ENCODE measurements at regions not wholly inside any gene's neighbourhood (a gene's known extent, or its start where the extent isn't known, plus 50 kb on each side); places are given as distances from the start of the nearest gene placed in this dataset.

- no peak overlapping the region for H3K4me3 Mint-ChIP-seq
- no peak for DNase-seq (ENCODE audit: low spot score)
- no peaks in the 10 kb centered on the region for H3K27me3 Mint-ChIP-seq (ENCODE audit: low read depth)
- H3K4me1 Mint-ChIP-seq (ENCODE audit: low read depth) = no peaks in the 10 kb centered on the region
- H3K9me3 Mint-ChIP-seq = no peaks in the 10 kb centered on the region
- no peak overlapping the region for H3K27ac Mint-ChIP-seq
- H3K36me3 Mint-ChIP-seq (ENCODE audit: low read depth) = no peaks in the 10 kb centered on the region
Observed at GRCh38 chr2:220275454-220275853, 648.0 kb downstream of the SLC4A3 start.

DNA sequence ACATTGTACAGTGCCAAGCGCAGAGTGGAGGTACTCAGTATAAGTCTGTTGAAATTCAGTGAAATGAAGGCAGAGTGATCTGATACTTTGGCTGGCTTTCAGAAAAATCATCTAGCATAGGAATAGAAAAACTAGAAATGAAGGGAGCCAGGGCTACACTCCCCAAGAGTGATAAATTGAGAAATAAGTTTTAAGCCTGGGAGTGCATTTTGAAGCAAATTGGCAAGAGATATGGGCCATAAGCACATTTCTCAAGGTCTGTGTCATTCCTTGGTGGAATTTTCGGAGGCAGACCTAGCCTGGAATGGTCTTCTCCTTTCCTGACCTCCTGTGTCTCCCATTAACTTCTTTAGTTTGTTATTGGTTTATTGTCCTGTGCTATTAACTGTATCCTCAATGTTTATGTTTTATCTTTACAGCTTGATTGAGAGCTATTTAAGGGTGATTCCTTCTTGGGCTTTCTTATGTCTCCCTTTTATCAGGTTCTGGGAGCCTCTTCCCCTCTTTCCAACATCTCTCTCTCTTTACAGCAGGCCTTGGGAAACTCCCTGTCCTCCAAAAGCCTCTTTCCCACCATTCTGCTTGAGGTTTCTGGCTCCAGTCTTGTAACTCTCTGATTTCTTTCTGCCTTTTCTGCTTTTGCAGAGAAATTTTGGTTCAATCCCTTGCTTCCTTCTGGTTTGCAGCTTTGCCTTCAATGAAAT is 649.5 kb downstream of the SLC4A3 start:
- Mint-ChIP-seq H3K36me3 (ENCODE audit: low read depth) (no peaks in the 10 kb centered on the region), H3K4me3 (no peak overlapping the region), H3K9me3 (no peaks in the 10 kb centered on the region), H3K27me3 (ENCODE audit: low read depth) (no peaks in the 10 kb centered on the region), H3K4me1 (ENCODE audit: low read depth) (no peaks in the 10 kb centered on the region), H3K27ac (no peak overlapping the region)
- no peak for DNase-seq (ENCODE audit: low spot score)

DNA sequence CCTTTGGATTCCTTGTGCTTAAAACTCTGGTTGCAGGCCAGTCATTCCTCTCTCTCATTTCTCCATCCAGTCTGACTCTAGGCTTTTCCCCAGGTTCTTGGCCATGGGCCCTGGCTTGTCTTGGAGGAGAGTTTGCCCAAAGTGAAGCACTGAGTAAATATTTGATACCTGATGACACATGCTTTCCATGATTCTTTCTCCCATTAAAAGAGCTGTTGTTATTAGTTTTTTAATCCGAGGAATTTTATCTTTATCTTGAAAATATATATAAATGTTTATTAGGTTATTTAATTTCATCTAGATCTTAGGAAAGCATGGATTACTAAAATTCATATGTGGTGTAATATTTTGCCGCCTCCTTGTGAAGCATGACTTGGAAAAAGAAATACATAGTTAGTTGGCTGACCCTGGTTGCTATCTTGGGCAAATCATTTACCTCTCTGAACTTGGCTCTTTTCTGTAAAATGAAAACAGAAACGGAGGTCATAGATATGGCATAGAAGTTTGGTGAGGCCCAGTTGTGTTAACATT is 650.1 kb downstream of the SLC4A3 start:
- no peaks in the 10 kb centered on the region for H3K4me1 Mint-ChIP-seq (ENCODE audit: low read depth)
- no peak overlapping the region for H3K4me3 Mint-ChIP-seq
- H3K27me3 Mint-ChIP-seq (ENCODE audit: low read depth) = no peaks in the 10 kb centered on the region
- H3K36me3 Mint-ChIP-seq (ENCODE audit: low read depth) = no peaks in the 10 kb centered on the region
- H3K9me3 Mint-ChIP-seq = no peaks in the 10 kb centered on the region
- DNase-seq (ENCODE audit: low spot score) = no peak
- H3K27ac Mint-ChIP-seq = no peak overlapping the region

GRCh38 chr2:220278022-220278421 is 650.6 kb downstream of the SLC4A3 start:
- Mint-ChIP-seq H3K9me3 (no peaks in the 10 kb centered on the region), H3K4me1 (ENCODE audit: low read depth) (no peaks in the 10 kb centered on the region), H3K36me3 (ENCODE audit: low read depth) (no peaks in the 10 kb centered on the region), H3K4me3 (no peak overlapping the region), H3K27ac (no peak overlapping the region), H3K27me3 (ENCODE audit: low read depth) (no peaks in the 10 kb centered on the region)
- DNase-seq (ENCODE audit: low spot score) = no peak

- Mint-ChIP-seq H3K27ac (no peak overlapping the region), H3K36me3 (ENCODE audit: low read depth) (no peaks in the 10 kb centered on the region), H3K4me3 (no peak overlapping the region), H3K9me3 (no peaks in the 10 kb centered on the region), H3K4me1 (ENCODE audit: low read depth) (no peaks in the 10 kb centered on the region), H3K27me3 (ENCODE audit: low read depth) (no peaks in the 10 kb centered on the region)
- no peak for DNase-seq (ENCODE audit: low spot score)
Observed at GRCh38 chr2:220279372-220279771, 651.9 kb downstream of the SLC4A3 start.

- no peak for DNase-seq (ENCODE audit: low spot score)
- H3K4me1 Mint-ChIP-seq (ENCODE audit: low read depth) = no peaks in the 10 kb centered on the region
- H3K9me3 Mint-ChIP-seq = no peaks in the 10 kb centered on the region
- no peak overlapping the region for H3K27ac Mint-ChIP-seq
- H3K27me3 Mint-ChIP-seq (ENCODE audit: low read depth) = no peaks in the 10 kb centered on the region
- H3K36me3 Mint-ChIP-seq (ENCODE audit: low read depth) = no peaks in the 10 kb centered on the region
- H3K4me3 Mint-ChIP-seq = no peak overlapping the region
Observed at GRCh38 chr2:220279840-220280239, 652.4 kb downstream of the SLC4A3 start.

DNA sequence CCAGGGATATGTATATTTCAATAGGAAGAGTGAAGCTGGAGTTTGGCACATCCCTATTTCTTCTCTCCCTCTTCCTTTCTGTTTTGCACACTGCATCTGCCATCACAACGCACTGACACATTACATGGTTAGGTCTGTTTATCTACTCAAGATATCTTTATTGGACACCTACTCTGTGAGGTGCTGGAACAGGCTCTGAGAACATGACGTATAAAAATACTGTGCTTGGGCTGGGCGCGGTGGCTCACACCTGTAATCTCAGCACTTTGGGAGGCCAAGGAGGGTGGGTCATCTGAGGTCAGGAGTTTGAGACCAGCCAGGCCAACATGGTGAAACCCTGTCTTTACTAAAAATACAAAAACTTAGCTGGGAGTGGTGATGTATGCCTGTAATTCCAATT is 653.3 kb downstream of the SLC4A3 start:
- Mint-ChIP-seq H3K4me1 (ENCODE audit: low read depth) (no peaks in the 10 kb centered on the region), H3K36me3 (ENCODE audit: low read depth) (no peaks in the 10 kb centered on the region), H3K27ac (no peak overlapping the region), H3K4me3 (no peak overlapping the region), H3K27me3 (ENCODE audit: low read depth) (no peaks in the 10 kb centered on the region), H3K9me3 (no peaks in the 10 kb centered on the region)
- DNase-seq (ENCODE audit: low spot score) = no peak

- H3K36me3 Mint-ChIP-seq (ENCODE audit: low read depth) = no peaks in the 10 kb centered on the region
- DNase-seq (ENCODE audit: low spot score) = no peak
- H3K4me3 Mint-ChIP-seq = no peak overlapping the region
- no peaks in the 10 kb centered on the region for H3K9me3 Mint-ChIP-seq
- H3K4me1 Mint-ChIP-seq (ENCODE audit: low read depth) = no peaks in the 10 kb centered on the region
- H3K27me3 Mint-ChIP-seq (ENCODE audit: low read depth) = no peaks in the 10 kb centered on the region
- no peak overlapping the region for H3K27ac Mint-ChIP-seq
Observed at GRCh38 chr2:220281771-220282170, 654.3 kb downstream of the SLC4A3 start.

- Mint-ChIP-seq H3K27ac (no peak overlapping the region), H3K9me3 (no peaks in the 10 kb centered on the region)
- no peak for DNase-seq (ENCODE audit: low spot score)
Observed at GRCh38 chr2:220282236-220282635, 654.8 kb downstream of the SLC4A3 start.

GRCh38 chr2:220293966-220294365 is 666.5 kb downstream of the SLC4A3 start:
- Mint-ChIP-seq H3K9me3 (peaks cover 4% of the 10 kb centered on the region), H3K27ac (no peak overlapping the region), H3K36me3 (ENCODE audit: low read depth) (no peaks in the 10 kb centered on the region), H3K4me1 (ENCODE audit: low read depth) (no peaks in the 10 kb centered on the region), H3K4me3 (no peak overlapping the region), H3K27me3 (ENCODE audit: low read depth) (no peaks in the 10 kb centered on the region)
- DNase-seq (ENCODE audit: low spot score) = no peak

More at GRCh38 chr2:220282236-220282635, 654.8 kb downstream of the SLC4A3 start:
- Mint-ChIP-seq H3K4me3 (no peak overlapping the region), H3K4me1 (ENCODE audit: low read depth) (no peaks in the 10 kb centered on the region), H3K27me3 (ENCODE audit: low read depth) (no peaks in the 10 kb centered on the region), H3K36me3 (ENCODE audit: low read depth) (no peaks in the 10 kb centered on the region)

DNA sequence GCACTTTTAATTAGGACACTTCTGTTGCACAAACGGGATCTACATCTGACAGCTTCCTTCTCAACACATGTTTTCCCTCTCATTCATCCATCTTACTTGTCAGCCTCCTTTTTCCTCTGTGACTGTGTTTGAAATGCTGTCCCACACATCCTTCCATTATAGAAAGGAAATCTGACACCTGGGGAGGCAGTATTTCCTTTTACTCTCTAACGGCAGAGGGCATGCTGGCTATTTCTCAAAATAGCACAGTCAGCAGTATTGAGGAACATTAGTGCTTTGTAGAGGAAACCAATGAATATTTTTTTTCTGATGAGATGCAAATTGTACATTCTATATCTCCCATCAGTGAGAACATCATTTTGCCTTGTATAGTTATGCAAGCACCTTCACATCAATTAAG is 668.7 kb downstream of the SLC4A3 start:
- no peak overlapping the region for H3K4me3 Mint-ChIP-seq
- no peaks in the 10 kb centered on the region for H3K27me3 Mint-ChIP-seq (ENCODE audit: low read depth)
- DNase-seq (ENCODE audit: low spot score) = no peak
- no peak overlapping the region for H3K27ac Mint-ChIP-seq
- H3K36me3 Mint-ChIP-seq (ENCODE audit: low read depth) = no peaks in the 10 kb centered on the region
- H3K4me1 Mint-ChIP-seq (ENCODE audit: low read depth) = no peaks in the 10 kb centered on the region
- H3K9me3 Mint-ChIP-seq = peaks cover 4% of the 10 kb centered on the region

GRCh38 chr2:220297093-220297492 is 669.7 kb downstream of the SLC4A3 start:
- no peak overlapping the region for H3K27ac Mint-ChIP-seq
- H3K4me3 Mint-ChIP-seq = no peak overlapping the region
- DNase-seq (ENCODE audit: low spot score) = no peak
- H3K9me3 Mint-ChIP-seq = peaks cover 4% of the 10 kb centered on the region
- no peaks in the 10 kb centered on the region for H3K36me3 Mint-ChIP-seq (ENCODE audit: low read depth)
- H3K27me3 Mint-ChIP-seq (ENCODE audit: low read depth) = no peaks in the 10 kb centered on the region
- no peaks in the 10 kb centered on the region for H3K4me1 Mint-ChIP-seq (ENCODE audit: low read depth)

DNA sequence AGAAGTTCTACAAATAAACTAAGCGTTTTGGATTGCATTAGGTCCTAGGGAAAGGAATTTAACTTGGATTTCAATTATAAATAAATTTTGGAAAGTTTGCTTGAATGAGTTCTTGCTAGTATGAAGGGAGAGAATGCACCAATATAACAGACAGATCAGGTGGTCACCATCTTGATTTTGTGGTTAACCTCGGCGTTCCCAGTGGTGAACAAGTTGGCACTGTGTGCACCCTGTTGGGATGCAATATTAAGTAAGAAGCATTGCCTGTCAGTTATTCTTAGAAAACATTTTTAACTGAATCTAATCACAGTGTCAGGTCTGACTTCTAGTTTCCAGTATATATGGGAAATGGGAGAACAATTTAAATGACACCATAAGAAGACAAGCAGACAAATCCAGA is 673.4 kb downstream of the SLC4A3 start:
- no peaks in the 10 kb centered on the region for H3K36me3 Mint-ChIP-seq (ENCODE audit: low read depth)
- no peak overlapping the region for H3K27ac Mint-ChIP-seq
- no peaks in the 10 kb centered on the region for H3K4me1 Mint-ChIP-seq (ENCODE audit: low read depth)
- H3K9me3 Mint-ChIP-seq = no peaks in the 10 kb centered on the region
- no peak for DNase-seq (ENCODE audit: low spot score)
- H3K4me3 Mint-ChIP-seq = no peak overlapping the region
- no peaks in the 10 kb centered on the region for H3K27me3 Mint-ChIP-seq (ENCODE audit: low read depth)

DNA sequence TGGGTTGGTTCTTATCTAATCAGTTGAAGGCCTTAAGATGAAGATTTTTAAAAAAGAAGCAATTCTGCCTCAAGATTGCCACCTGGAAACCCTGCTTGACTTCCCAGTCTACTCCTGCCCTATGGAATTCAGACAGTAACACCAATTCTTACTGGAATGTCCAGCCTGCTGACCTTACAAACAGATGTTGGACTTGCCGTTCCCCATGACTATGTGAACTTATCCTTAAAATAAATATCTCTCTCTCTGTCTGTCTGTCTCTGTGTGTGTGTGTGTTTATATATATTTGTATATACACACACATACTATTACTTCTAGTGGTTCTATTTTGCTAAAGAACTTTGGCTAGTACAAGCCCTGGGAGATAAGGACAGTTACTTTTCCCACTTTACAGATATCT is 675.3 kb downstream of the SLC4A3 start:
- H3K9me3 Mint-ChIP-seq = no peaks in the 10 kb centered on the region
- H3K36me3 Mint-ChIP-seq (ENCODE audit: low read depth) = no peaks in the 10 kb centered on the region
- no peaks in the 10 kb centered on the region for H3K27me3 Mint-ChIP-seq (ENCODE audit: low read depth)
- H3K4me3 Mint-ChIP-seq = no peak overlapping the region
- no peak overlapping the region for H3K27ac Mint-ChIP-seq
- H3K4me1 Mint-ChIP-seq (ENCODE audit: low read depth) = no peaks in the 10 kb centered on the region
- no peak for DNase-seq (ENCODE audit: low spot score)

DNA sequence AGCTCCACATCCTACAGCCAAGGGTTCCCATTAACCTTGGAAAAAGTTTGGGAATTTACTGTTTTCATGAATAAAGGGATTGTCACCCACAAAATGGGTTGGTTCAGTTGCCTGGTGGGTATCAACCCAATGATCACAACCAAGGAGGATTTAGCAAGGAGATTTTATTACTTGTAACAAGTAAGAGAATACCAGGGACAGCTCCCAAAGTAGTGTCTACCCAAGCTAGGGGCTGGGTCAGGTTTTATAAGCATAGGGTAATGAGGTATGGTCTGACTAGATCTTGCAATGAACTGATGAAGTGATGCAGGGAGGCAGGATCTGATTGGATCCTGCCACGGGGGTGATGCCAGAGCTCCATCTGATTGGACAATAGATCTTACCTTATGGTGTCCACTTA is 681.8 kb downstream of the SLC4A3 start:
- no peak for DNase-seq (ENCODE audit: low spot score)
- Mint-ChIP-seq H3K27me3 (ENCODE audit: low read depth) (no peaks in the 10 kb centered on the region), H3K4me3 (no peak overlapping the region), H3K9me3 (no peaks in the 10 kb centered on the region), H3K36me3 (ENCODE audit: low read depth) (no peaks in the 10 kb centered on the region), H3K27ac (no peak overlapping the region), H3K4me1 (ENCODE audit: low read depth) (no peaks in the 10 kb centered on the region)

Data from T-helper 2 cell treated with Interferon-gamma antibody and Interleukin-4, amounts not matched to agents 5 μg/mL and 100 μg/mL, for 36 hours (primary cell).